ENCODE measurements at regions not wholly inside any gene's neighbourhood (a gene's known extent, or its start where the extent isn't known, plus 50 kb on each side); places are given as distances from the start of the nearest gene placed in this dataset.
"Not testable (repeated sequence)": the region's sequence is repeated elsewhere in the genome, so short reads cannot be mapped to it uniquely, and the experiment has no call there.

DNA sequence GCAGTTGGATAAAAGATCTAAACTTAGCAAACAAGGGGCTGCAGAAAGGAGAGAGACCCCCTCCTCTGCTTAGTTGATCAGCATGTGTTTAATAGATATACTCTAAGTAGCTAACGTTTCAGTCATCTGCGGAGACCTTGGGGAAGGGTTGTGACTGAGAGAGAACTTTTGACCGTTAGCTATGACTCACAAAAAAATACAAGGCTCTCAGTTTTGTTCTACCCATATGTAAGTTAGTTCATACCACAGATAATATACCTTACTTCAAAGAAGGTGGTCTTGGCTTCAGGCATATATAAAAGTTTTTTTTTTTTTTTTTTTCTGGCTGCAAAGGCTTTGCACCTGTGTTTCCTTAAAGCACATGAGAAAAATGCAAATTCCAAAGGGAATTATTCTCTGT, 258.9 kb downstream of the GJA1 start:
- no peak for DNase-seq (ENCODE audit: low spot score)

DNA sequence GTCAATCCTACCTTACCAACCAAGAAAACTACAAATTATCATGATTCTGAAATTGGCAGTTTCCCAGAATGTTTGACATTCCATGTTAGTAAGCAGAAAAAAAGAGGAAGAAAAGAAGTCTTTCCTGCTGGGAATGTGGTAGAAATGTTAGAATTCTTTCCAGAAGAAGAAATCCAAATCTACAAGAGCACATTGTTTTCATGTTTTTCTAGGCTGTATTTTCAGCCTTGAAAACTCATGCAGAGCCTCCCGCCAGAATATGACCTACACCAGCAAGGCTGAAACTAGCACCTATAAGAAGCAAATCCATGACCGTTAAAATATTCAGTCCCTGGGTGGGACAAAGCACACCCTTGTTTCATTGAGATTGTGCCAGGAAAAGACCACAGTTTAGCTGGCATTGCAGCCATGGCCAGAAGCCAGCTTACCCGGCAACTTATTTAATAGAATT, 259.4 kb downstream of the GJA1 start:
- no peak for DNase-seq (ENCODE audit: low spot score)

DNA sequence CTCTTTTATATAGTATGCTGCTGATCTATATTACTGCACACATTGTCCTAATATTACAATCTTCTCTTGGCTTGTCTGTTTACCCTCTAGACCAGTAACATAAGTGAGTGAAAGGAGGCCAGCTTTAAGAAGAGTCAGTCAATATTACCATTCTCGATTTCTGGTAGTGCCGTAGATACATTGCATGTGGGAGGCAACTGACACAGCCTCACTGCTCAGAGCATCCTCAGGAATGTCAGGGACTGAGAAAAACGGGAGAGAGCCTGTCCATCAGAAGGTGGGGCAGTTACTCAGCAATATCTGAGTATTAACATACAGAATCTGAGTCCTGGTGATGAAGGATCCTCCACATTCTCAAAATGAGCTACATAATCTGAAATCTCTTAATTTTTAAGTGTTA, 259.9 kb downstream of the GJA1 start:
- DNase-seq (ENCODE audit: low spot score) = no peak

DNA sequence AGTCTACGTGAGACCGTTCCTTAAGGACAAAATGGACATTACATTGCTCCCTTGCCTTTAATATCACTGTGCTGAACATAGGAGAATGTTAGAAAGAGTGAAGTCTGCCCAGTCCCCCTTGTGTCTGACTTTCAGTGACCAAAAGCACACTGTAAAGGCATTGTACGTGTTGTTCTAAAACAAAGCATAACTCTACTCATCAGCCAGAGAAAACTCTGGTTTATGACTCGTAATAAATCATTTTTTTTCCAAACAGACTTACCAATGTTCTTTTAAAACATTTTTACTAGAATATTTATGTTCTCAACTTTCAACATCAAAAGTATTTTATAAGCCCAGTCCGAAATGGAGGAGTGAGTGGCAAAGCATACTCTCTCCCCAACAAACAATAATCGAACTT, 262.5 kb downstream of the GJA1 start:
- no peak for DNase-seq (ENCODE audit: low spot score)

DNA sequence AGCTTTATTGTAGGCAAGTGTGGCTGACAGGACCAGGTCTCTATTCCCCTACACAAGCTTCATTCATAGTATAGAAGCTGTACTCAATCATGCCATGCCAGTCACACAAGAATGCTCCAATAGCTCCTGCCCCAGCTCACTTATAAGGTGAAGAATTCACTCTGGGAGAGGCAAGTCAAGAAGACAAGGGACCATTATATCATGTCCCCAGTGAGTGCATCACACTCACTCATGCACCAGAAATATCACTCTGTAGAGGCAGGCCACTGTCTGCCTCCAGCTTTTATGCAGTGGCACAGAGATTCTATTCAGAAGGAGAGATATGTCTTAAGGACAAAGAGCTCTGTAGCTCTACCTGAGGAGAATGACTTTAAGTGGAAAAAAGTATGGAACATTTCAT, 263.2 kb downstream of the GJA1 start:
- DNase-seq (ENCODE audit: low spot score) = no peak

DNA sequence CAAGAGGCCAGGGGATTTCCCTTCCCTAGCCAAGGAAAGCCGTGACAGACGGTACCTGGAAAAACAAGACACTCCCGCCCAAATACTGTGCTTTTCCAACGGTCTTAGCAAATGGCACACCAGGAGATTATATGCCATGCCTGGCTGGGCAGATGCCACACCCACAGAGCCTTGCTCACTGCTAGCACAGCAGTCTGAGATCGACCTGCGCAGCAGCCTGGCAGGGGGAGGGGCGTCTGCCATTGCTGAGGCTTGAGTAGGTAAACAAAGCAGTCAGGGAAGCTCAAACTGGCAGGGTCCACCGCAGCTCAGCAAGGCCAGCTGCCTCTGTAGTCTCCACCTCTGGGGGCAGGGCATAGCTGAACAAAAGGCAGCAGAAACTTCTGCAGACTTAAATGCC, 267.7 kb downstream of the GJA1 start:
- DNase-seq (ENCODE audit: low spot score) = not testable (repeated sequence)

DNA sequence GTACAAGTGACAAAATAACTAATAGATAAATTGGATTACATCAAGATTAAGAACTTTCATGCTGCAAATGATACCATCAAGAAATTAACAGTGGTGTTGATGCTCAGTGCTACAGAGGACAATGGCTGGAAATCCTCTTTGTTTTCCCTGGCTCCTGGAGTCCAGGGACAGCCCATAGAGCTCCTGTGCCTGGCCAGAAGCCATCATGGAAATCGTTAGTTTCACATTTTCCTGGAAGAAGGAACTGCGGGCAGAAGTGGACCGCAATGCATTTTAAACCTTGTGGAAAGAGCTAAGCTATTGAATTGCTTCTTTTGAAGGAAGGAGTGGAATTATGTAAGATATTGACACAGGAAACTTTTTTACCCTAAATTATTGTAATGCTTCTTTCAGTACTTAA, 276.0 kb downstream of the GJA1 start:
- DNase-seq (ENCODE audit: low spot score) = no peak

DNA sequence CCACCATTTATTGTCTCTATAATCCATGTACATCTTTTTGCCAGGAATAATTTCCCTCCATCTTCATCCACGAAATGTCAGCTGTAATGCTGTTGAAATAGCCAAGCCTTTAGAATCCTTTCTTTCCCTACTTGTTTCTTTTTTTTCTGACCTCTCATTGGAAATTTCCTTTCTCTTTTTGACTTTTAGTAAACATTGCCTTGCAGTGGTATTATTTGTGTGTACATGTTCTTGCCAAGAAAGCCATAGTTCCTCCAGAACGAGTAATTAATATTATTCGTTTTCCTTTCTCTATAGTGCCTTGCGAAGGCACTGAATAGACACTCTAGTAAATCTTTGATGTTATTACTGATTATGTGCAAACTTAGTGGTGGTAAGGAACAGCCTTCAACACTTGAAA, 282.2 kb downstream of the GJA1 start:
- no peak for DNase-seq (ENCODE audit: low spot score)

DNA sequence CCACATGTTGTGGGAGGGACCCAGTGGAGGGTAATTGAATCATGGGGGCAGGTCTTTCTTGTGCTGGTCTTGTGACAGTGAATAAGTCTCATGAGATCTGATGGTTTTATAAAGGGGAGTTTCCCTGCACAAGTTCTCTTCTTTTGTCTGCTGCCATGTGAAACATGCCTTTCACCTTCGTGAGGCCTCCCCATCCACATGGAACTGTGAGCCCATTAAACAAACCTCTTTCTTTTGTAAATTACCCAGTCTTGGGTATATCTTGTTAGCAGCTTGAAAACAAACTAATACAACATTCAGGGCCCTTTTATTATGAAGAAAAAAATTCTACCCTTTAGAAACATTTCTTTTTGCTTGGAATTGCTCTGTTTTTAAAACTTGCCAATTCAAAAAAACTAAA, 285.4 kb downstream of the GJA1 start:
- not testable (repeated sequence) for DNase-seq (ENCODE audit: low spot score)

DNA sequence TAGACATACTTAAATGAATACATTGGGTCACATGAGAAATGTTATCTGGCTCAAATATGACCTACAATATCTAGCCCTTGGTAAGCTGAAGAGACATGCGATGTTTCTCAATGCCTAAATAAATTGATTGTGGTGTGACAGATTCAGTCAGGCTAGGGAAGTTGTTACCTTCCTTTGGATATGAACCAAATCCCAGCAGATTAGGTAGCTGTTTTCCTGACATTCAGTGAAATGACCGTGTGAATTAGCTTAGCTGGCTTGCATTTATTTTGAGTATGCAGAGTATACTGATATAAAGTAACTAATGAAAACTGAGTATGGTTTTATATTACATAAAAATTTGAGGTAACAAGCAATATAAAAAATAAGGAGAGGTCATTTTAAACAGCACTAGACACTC, 288.2 kb downstream of the GJA1 start:
- DNase-seq (ENCODE audit: low spot score) = no peak

DNA sequence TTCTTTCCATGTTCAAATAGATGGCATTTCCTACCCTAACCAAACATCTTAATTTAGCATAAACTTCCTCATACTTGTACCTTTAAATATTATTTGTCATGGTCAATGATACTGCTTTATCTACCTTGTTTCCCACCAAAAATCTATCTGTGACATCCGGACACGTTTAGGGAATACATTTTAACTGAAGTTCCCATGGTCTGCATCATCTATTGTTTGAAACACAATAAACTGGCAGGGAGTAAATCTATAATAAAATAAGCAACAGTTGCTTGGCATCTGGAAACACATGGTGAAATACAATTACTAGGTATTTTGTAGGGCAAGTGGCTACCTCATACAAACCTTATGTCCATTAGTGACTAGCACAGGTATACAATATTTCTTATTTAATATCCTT, 289.1 kb downstream of the GJA1 start:
- DNase-seq (ENCODE audit: low spot score) = no peak

DNA sequence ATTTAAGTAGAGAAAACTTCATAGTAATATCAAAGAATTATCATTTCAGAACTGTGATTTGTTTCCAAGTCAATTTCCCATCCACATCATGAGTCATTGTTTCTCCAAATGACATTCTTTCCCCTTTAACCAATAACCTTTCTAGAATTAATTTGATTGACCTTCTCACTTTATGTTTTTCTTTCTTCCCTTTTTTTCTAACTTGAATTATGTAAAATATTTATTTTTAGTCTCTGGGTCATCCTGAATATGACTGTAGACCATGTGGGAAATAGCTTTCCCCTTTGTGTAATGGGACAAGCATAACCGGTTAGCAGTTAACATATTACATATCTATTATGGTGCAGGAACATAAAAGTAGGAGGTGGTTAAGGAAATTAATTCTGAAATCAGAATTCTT, 291.1 kb downstream of the GJA1 start:
- no peak for DNase-seq (ENCODE audit: low spot score)

DNA sequence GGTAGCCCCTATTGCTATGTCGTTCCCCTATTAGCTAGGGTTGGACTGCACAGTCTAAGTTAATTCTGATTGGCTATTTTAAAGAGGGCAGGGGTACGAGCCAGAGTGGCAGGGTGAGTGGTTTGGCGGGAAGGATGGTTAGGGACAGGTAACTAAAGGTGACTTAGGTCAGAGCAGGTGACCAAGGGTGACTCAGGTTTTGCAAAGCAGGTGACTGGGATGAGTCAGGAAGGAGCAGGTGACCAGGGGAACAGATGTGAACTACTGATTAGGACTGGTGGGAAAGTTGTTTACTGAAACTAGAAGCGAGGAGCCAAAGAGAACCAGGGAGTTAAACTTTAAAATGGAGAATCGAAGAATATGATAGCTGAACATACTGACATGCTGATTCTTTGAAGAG, 295.2 kb downstream of the GJA1 start:
- DNase-seq (ENCODE audit: low spot score) = no peak

DNA sequence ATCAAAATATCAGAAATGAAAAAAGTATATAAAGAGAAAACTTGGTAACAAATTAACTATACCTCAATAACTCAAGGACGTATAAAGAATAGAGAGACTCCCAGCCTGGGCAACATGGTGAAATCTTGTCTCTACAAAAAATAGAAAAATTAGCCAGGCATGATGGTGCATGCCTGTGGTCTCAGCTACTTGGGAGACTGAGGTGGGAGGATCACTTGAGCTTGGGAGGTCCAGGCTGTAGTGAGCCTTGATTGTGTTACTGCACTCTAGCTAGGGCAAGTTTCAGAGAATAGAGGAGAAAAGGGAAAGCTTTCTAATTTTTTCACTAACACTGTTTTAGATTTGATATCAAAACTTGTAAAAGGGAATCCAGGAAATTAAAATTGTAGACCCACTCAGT, 295.9 kb downstream of the GJA1 start:
- no peak for DNase-seq (ENCODE audit: low spot score)

DNA sequence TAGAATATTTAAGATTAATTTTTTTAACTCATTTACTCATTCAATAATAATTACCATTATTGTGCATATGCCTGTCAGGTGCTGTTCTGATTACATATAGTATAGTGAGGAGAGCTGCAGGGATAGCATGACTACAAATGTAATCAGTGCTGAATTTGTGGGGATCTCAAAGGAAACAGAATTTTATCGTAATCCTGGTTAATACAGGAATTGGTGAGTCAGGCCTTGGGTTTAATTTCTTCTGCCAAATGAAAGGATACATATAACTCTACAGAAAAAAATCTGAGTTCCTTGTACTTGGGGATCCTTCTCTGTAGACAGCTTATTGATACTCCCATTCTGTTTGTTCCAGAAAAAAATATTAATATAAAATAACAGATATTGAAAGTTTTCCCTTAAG, 297.2 kb downstream of the GJA1 start:
- no peak for DNase-seq (ENCODE audit: low spot score)

DNA sequence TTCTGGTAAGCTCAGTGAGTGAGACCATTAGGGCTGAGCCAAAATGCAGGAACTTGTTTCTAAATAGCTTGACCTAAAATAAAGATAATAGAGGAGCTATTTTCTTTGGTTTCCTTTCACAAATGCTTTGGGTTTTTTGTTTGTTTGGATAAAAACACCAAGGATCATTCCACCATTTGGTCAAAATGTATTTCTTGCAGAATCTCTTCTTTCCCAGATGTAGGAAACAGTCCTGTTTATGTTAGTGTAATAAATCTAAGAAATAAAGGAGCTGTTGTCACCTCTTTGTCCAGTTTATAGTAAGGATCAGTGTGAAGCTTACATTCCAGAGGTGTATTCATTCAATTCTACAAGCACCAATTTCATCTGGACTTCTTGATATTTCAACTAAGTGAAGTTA, 297.8 kb downstream of the GJA1 start:
- no peak for DNase-seq (ENCODE audit: low spot score)

DNA sequence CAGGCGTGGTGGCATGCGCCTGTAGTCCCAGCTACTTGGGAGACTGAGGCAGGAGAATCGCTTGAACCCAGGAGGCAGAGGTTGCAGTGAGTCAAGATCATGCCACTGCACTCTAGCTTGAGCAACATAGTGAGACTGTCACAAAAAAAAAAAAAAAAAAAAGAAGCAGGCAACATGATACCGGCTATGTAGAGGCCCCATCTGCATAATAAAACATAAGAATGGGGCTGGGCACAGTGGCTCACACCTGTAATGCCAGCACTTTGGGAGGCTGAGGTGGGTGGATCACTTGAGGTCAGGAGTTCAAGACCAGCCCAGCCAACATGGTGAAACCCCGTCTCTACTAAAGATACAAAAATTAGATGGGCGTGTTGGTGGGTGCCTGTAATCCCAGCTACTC, 304.7 kb downstream of the GJA1 start:
- not testable (repeated sequence) for DNase-seq (ENCODE audit: low spot score)

DNA sequence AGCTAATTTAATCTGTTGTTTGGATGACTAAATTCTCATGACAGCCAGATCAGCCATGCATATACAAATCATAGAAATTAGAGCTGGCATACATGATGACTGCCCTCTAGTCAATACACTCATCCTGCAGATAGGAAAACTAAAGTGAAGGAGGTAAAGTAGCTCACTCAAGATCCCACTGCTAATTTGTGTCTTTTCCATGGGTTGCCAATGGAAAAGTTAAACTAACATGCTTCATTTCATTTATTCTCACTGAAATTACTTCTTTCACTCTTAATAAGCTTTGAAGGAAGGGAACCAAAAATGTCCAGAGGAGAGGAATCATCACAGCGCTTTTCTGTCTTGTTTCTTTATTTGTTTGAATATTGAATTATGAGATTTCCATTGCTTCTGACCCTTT, 308.2 kb downstream of the GJA1 start:
- DNase-seq (ENCODE audit: low spot score) = no peak

DNA sequence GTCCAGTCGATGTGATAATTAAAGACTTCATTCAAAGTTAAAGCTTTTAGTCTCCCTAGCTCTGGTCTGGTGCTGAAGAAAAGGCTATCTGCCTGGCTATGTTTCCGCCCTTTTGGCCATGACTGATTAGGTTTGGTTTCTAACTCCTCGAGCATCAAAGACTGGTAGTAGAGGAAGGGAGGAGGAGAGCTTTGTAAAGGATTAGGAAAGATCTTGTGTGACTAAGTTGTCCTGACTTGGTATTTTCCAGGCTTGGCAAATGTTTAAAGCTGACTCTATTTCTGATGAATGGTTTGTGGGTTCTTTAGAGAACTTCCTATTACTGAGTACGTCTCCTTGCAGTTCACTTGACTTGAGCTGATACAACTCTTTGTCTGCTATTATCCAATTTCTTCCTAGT, 312.9 kb downstream of the GJA1 start:
- no peak for DNase-seq (ENCODE audit: low spot score)

DNA sequence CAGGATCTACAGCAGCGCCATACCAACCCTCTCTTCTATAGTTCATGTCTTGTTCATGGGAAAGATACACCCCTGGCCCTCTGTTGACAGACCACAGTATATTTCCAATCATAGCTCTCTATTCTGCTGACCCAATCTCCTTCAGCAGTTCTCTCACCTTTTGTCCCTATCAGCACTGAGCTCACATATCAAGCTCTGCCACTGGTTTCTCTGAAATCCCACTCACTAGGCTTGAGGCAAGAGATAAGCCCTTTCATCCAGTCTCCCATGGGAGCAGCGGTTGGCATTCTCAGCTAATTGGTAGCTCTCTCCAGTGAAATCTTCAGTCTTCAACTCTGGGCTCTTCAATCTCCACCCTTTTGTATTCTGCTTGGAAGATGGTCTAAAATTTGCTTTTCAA, 313.4 kb downstream of the GJA1 start:
- DNase-seq (ENCODE audit: low spot score) = no peak

DNA sequence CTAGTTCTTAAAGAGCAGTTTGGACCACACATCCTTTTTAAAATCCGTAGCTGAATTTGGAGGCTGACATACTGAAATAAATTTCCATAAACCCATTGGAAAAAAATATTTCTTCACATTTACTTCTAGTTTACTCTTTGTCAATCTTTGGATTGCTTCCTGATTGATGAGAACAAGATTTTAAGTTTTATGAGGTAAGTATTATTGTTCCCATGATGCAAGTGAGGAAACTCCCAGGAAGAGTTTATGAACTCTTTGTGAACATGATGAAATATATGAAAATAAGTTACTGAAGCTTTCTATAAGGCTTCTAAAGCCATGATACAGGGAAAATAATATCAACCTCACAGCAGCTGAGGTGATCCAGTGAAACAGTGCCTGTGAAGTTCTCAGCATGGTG, 320.0 kb downstream of the GJA1 start:
- no peak for DNase-seq (ENCODE audit: low spot score)

DNA sequence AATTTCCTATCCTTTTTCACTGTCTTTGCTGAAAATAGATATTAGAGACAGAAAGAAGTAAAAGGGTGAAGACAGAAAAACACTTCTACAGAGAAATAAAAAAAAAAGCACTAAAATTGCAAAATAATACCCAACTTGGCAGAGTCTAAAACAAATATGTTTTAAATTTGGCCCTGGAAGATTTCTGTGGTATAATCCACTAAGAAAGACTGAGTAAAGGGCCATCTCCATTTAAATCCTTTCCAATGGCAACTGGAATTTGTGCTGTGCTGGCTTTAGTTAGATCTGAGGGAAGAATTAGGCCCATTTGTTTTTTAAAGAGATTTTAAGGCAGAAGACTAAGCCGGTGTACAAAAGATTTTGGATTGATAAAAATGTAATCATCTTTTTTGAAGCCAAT, 321.2 kb downstream of the GJA1 start:
- no peak for DNase-seq (ENCODE audit: low spot score)

DNA sequence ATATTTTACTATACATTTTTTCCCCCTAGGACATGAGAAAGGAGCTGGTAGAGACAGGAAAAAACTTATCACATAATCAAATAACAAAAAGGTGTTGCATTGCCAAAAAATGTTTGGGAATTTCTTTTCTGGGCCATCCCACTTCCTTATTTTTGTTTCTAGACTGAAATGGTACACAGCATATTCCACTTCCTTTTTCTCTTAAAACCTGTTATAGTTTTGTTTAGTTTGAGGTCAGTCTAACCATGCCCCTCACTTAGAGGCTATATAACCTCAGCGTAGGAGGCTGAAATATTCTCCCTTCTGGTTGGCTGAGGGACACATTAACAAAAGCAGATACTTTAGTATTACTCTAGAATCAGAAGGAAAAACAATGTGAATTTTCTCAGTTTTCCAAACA, 323.9 kb downstream of the GJA1 start:
- DNase-seq (ENCODE audit: low spot score) = no peak

DNA sequence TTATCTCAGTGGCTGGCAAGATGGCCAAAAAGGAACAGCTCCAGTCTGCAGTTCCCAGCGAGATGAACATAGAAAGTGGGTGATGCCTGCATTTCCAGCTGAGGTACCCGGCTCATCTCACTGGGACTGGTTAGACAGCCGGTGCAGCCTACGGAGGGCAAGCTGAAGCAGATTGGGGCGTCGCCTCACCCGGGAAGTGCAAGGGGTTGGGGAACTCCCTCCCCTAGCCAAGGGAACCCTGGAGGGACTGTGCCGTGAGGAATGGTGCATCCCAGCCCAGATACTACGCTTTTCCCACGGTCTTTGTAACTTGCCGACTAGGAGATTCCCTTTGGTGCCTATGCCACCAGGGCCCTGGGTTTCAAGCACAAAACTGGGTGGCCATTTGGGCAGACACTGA, 324.7 kb downstream of the GJA1 start:
- DNase-seq (ENCODE audit: low spot score) = no peak

DNA sequence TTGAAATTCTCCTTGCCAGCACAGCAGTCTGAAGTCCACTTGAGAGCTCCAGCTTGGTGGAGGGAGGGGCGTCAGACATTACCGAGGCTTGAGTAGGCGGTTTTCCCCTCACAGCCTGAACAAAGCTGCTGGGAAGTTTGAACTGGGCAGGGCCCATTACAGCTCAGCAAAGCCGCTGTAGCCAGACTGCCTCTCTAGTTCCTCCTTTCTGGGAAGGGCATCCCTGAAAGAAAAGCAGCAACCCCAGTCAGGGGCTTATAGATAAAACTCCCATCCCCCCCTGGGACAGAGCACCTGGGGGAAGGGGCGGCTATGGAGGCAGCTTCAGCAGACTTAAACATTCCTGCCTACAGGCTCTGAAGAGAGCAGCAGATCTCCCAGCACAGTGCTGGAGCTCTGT, 325.3 kb downstream of the GJA1 start:
- no peak for DNase-seq (ENCODE audit: low spot score)
